ENCODE measurements at regions not wholly inside any gene's neighbourhood (a gene's known extent, or its start where the extent isn't known, plus 50 kb on each side); places are given as distances from the start of the nearest gene placed in this dataset.

DNA sequence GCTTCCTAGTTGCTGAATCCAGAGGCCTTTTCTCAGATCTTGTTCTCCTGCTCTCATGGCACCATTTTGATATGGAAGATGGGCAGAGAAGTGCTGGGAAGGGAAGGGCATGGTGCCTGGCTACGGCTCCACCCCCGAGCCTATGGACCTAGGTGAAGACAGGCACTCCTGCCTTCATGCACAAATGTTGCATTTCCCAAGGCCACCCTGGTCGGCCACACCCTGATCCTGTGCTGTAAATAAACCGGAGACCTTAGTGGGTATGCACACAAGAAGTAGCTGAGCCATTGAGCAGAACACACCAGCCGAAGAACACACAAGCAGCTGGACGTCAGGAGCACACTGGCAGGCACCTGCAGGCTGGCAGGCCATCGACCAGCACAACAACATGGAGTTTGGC, 261.6 kb downstream of the SHQ1 start:
- TF ChIP-seq, protein P1, sequence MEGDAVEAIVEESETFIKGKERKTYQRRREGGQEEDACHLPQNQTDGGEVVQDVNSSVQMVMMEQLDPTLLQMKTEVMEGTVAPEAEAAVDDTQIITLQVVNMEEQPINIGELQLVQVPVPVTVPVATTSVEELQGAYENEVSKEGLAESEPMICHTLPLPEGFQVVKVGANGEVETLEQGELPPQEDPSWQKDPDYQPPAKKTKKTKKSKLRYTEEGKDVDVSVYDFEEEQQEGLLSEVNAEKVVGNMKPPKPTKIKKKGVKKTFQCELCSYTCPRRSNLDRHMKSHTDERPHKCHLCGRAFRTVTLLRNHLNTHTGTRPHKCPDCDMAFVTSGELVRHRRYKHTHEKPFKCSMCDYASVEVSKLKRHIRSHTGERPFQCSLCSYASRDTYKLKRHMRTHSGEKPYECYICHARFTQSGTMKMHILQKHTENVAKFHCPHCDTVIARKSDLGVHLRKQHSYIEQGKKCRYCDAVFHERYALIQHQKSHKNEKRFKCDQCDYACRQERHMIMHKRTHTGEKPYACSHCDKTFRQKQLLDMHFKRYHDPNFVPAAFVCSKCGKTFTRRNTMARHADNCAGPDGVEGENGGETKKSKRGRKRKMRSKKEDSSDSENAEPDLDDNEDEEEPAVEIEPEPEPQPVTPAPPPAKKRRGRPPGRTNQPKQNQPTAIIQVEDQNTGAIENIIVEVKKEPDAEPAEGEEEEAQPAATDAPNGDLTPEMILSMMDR (conservative IDR thresholded peaks at IDR 0.05) = no peak
- no peak for TF ChIP-seq EZH2 (IDR thresholded peaks at IDR 0.05; ENCODE audit: low read depth)
